B cell (primary cell): ENCODE measurements at regions not wholly inside any gene's neighbourhood (a gene's known extent, or its start where the extent isn't known, plus 50 kb on each side); places are given as distances from the start of the nearest gene placed in this dataset.

ENCODE experiments used
- EZH2 ChIP-seq: IDR thresholded peaks from 2 replicates; pipeline ENCODE4 v1.6.1; 2012; ENCODE audit warnings: borderline replicate concordance, low read depth, mild to moderate bottlenecking, moderate library complexity, low read length; ENCODE audit not compliant: insufficient read depth, poor library complexity, severe bottlenecking
- TF ChIP-seq, protein P1 (sequence below): fragments of 200-600 bp; IDR thresholded peaks from one replicate; pipeline ENCODE4 v1.8.0; 2022; ENCODE audit warnings: antibody characterized with exemption, mild to moderate bottlenecking

DNA sequence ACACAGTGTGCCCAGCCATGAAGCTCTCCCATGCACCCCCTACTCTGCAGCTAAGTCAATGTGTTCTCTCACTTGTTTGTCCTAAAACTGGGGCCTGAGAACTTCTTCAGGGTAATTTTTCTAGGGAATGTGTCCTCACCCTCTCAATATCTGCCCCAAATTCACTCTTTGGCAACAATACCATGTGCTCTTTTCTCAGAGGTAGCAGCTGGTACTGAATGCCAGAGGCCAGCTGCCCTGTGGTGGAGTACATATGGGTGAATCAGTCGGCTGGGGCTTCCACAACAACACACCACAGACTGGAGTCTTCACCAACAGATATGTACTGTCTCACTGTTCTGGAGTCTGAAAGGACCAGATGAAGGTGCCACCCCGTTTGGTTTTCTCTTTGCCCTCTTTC is 97.7 kb upstream of the TOP3B start:
- TF ChIP-seq, protein P1, sequence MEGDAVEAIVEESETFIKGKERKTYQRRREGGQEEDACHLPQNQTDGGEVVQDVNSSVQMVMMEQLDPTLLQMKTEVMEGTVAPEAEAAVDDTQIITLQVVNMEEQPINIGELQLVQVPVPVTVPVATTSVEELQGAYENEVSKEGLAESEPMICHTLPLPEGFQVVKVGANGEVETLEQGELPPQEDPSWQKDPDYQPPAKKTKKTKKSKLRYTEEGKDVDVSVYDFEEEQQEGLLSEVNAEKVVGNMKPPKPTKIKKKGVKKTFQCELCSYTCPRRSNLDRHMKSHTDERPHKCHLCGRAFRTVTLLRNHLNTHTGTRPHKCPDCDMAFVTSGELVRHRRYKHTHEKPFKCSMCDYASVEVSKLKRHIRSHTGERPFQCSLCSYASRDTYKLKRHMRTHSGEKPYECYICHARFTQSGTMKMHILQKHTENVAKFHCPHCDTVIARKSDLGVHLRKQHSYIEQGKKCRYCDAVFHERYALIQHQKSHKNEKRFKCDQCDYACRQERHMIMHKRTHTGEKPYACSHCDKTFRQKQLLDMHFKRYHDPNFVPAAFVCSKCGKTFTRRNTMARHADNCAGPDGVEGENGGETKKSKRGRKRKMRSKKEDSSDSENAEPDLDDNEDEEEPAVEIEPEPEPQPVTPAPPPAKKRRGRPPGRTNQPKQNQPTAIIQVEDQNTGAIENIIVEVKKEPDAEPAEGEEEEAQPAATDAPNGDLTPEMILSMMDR: no peak
- TF ChIP-seq EZH2: no peak
